22Rv1 (cell line): ENCODE measurements at regions not wholly inside any gene's neighbourhood (a gene's known extent, or its start where the extent isn't known, plus 50 kb on each side); places are given as distances from the start of the nearest gene placed in this dataset.

Experiments
- H3K27ac ChIP-seq: fragments of 450-650 bp; 2 replicates; pipeline ENCODE4 v1.5.1; 2017
- CTCF ChIP-seq: fragments of 450-650 bp; IDR thresholded peaks from 2 replicates; pipeline ENCODE4 v1.5.1; 2017; ENCODE audit warnings: mild to moderate bottlenecking
- ZFX ChIP-seq: fragments of 450-650 bp; IDR thresholded peaks from 2 replicates; pipeline ENCODE4 v1.6.1; 2017; ENCODE audit warnings: antibody characterized with exemption, borderline replicate concordance

- H3K27ac ChIP-seq, result no peak overlapping the region
- TF ChIP-seq CTCF (no peak), ZFX (no peak)
Measured at GRCh38 chr14:25551674-25552073, 501.7 kb upstream of the STXBP6 start.

- no peak overlapping the region for H3K27ac ChIP-seq
- TF ChIP-seq CTCF (no peak), ZFX (no peak)
Measured at GRCh38 chr14:25546826-25547225, 496.9 kb upstream of the STXBP6 start.

GRCh38 chr14:25537846-25538455 is 488.0 kb upstream of the STXBP6 start:
- no peak for TF ChIP-seq ZFX
- TF ChIP-seq CTCF, result peak; percentile 90
- H3K27ac ChIP-seq, result no peak overlapping the region

- TF ChIP-seq ZFX, result no peak
- no peak for TF ChIP-seq CTCF
- no peak overlapping the region for H3K27ac ChIP-seq
Measured at GRCh38 chr14:25526290-25526689, 476.3 kb upstream of the STXBP6 start.

GRCh38 chr14:25522926-25523325 is 473.0 kb upstream of the STXBP6 start:
- H3K27ac ChIP-seq, result no peak overlapping the region
- TF ChIP-seq ZFX, result no peak
- TF ChIP-seq CTCF, result no peak

- TF ChIP-seq ZFX (no peak), CTCF (no peak)
- no peak overlapping the region for H3K27ac ChIP-seq
Measured at GRCh38 chr14:25522116-25522515, 472.2 kb upstream of the STXBP6 start.

- no peak for TF ChIP-seq CTCF
- no peak for TF ChIP-seq ZFX
- no peak overlapping the region for H3K27ac ChIP-seq
Measured at GRCh38 chr14:25521616-25522015, 471.7 kb upstream of the STXBP6 start.
